OCI-LY7 (cell line): ENCODE measurements at regions not wholly inside any gene's neighbourhood (a gene's known extent, or its start where the extent isn't known, plus 50 kb on each side); places are given as distances from the start of the nearest gene placed in this dataset.

Experiments
- EZH2phosphoT487 ChIP-seq: fragments of 200-600 bp; sonication (generic); IDR thresholded peaks from 2 replicates; pipeline ENCODE4 v1.6.1; 2018; ENCODE audit warnings: low read depth, borderline replicate concordance, mild to moderate bottlenecking, mixed run types, antibody characterized with exemption, low read length, moderate library complexity, mixed read lengths
- TF ChIP-seq, protein P1 (sequence below): fragments of 200-600 bp; sonication (generic); conservative IDR thresholded peaks from 2 replicates; pipeline ENCODE4 v1.5.1; 2014; ENCODE audit warnings: mild to moderate bottlenecking, antibody characterized with exemption, low read length, moderate library complexity, mixed read lengths

DNA sequence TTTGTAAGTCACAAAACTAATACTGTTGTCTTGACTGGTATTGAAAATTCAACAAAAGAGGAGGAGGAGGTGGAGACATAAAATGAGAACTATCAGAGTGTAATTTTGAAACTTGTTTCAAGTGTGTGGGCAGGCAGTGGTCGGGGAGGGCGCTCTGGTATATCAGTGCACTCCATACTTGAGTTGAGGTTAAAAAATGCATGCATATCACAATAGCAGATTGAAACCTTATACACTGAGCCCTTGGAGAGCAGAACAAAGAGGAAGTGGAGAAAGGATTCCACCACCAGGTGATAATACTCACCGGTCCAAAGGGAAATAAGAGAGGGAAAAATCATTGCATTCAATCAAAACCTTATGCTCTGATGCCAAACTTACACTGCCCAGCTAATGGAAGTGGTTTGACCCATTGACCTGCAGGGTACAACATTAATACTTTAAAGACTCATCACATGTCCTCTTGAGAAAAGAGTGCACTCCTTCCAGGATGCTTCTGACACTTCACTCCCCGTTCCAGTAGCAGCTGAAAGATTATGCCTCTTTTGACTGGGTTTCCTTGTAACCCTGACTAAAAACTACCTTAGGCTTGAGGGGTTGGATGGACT lies 79.5 kb upstream of the FAM169A start:
- TF ChIP-seq, protein P1, sequence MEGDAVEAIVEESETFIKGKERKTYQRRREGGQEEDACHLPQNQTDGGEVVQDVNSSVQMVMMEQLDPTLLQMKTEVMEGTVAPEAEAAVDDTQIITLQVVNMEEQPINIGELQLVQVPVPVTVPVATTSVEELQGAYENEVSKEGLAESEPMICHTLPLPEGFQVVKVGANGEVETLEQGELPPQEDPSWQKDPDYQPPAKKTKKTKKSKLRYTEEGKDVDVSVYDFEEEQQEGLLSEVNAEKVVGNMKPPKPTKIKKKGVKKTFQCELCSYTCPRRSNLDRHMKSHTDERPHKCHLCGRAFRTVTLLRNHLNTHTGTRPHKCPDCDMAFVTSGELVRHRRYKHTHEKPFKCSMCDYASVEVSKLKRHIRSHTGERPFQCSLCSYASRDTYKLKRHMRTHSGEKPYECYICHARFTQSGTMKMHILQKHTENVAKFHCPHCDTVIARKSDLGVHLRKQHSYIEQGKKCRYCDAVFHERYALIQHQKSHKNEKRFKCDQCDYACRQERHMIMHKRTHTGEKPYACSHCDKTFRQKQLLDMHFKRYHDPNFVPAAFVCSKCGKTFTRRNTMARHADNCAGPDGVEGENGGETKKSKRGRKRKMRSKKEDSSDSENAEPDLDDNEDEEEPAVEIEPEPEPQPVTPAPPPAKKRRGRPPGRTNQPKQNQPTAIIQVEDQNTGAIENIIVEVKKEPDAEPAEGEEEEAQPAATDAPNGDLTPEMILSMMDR, result no peak
- TF ChIP-seq EZH2phosphoT487, result no peak
